HG02840 (cell line): ENCODE measurements at regions not wholly inside any gene's neighbourhood (a gene's known extent, or its start where the extent isn't known, plus 50 kb on each side); places are given as distances from the start of the nearest gene placed in this dataset.
"Not testable (repeated sequence)": the region's sequence is repeated elsewhere in the genome, so short reads cannot be mapped to it uniquely, and the experiment has no call there.

Experiments
- ATAC-seq: cut with Tn5 transposase; IDR thresholded peaks from one replicate; pipeline ENCODE4 v1.9.1; 2021; ENCODE audit warnings: mild to moderate bottlenecking, moderate library complexity, moderate number of reproducible peaks; ENCODE audit not compliant: unreplicated experiment, low FRiP score

GRCh38 chr12:58009405-58010195, 68.2 kb downstream of the ATP23 start:
- ATAC-seq = no peak

GRCh38 chr12:58011676-58012075, 70.3 kb downstream of the ATP23 start:
- no peak for ATAC-seq

- not testable (repeated sequence) for ATAC-seq
Measured at GRCh38 chr12:58022379-58023020, 81.1 kb downstream of the ATP23 start.

GRCh38 chr12:58025431-58025830, 84.1 kb downstream of the ATP23 start:
- no peak for ATAC-seq

GRCh38 chr12:58026426-58026825, 85.1 kb downstream of the ATP23 start:
- ATAC-seq = no peak

GRCh38 chr12:58026897-58027891, 85.8 kb downstream of the ATP23 start:
- ATAC-seq = no peak

- ATAC-seq = no peak
Measured at GRCh38 chr12:58028294-58028693, 86.9 kb downstream of the ATP23 start.

GRCh38 chr12:58029260-58029659, 87.9 kb downstream of the ATP23 start:
- no peak for ATAC-seq

- no peak for ATAC-seq
Measured at GRCh38 chr12:58030566-58031279, 89.4 kb downstream of the ATP23 start.

GRCh38 chr12:58032156-58032555, 90.8 kb downstream of the ATP23 start:
- no peak for ATAC-seq

- ATAC-seq = no peak
Measured at GRCh38 chr12:58033831-58034230, 92.5 kb downstream of the ATP23 start.

- no peak for ATAC-seq
Measured at GRCh38 chr12:58034311-58034710, 92.9 kb downstream of the ATP23 start.

- no peak for ATAC-seq
Measured at GRCh38 chr12:58034712-58035111, 93.3 kb downstream of the ATP23 start.

- no peak for ATAC-seq
Measured at GRCh38 chr12:58041441-58041840, 100.1 kb downstream of the ATP23 start.

- ATAC-seq = no peak
Measured at GRCh38 chr12:58044966-58045365, 103.6 kb downstream of the ATP23 start.

GRCh38 chr12:58046271-58046670, 104.9 kb downstream of the ATP23 start:
- no peak for ATAC-seq

- no peak for ATAC-seq
Measured at GRCh38 chr12:58051378-58051777, 110.0 kb downstream of the ATP23 start.

GRCh38 chr12:58064666-58065065, 123.3 kb downstream of the ATP23 start:
- ATAC-seq = no peak

- ATAC-seq = no peak
Measured at GRCh38 chr12:58066296-58066695, 124.9 kb downstream of the ATP23 start.
